ENCODE measurements at regions not wholly inside any gene's neighbourhood (a gene's known extent, or its start where the extent isn't known, plus 50 kb on each side); places are given as distances from the start of the nearest gene placed in this dataset.

DNA sequence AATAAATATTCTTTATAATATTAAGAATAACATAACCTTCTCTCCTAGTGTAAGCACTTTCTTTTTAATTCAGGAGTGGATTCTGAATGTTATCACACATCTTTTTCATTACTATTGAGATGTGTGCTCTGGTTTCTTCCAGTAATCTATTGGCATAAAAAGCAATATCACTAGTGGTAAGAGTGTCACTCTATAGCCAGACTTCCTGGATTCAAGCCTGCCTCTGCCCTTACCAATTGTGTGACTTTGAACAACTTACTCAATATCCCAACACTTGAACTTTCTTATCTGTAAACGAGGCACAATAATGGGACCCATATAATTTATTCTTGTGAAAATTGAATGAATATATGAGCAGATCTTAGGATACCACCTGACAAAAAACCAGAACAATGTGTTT lies 71.0 kb downstream of the SEM1 start:
- no peak for TF ChIP-seq EZH2 (IDR thresholded peaks at IDR 0.05; ENCODE audit: low read length, missing control alignments)
- TF ChIP-seq, protein P1, sequence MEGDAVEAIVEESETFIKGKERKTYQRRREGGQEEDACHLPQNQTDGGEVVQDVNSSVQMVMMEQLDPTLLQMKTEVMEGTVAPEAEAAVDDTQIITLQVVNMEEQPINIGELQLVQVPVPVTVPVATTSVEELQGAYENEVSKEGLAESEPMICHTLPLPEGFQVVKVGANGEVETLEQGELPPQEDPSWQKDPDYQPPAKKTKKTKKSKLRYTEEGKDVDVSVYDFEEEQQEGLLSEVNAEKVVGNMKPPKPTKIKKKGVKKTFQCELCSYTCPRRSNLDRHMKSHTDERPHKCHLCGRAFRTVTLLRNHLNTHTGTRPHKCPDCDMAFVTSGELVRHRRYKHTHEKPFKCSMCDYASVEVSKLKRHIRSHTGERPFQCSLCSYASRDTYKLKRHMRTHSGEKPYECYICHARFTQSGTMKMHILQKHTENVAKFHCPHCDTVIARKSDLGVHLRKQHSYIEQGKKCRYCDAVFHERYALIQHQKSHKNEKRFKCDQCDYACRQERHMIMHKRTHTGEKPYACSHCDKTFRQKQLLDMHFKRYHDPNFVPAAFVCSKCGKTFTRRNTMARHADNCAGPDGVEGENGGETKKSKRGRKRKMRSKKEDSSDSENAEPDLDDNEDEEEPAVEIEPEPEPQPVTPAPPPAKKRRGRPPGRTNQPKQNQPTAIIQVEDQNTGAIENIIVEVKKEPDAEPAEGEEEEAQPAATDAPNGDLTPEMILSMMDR (conservative IDR thresholded peaks at IDR 0.05 in 1 of 2, IDR thresholded peaks at IDR 0.05 in 1 of 2; ENCODE audit: low read depth in 1 of 2, low read length in 2 of 2), result no peak

Measured in fibroblast of lung (primary cell).